ENCODE measurements at regions not wholly inside any gene's neighbourhood (a gene's known extent, or its start where the extent isn't known, plus 50 kb on each side); places are given as distances from the start of the nearest gene placed in this dataset.

DNA sequence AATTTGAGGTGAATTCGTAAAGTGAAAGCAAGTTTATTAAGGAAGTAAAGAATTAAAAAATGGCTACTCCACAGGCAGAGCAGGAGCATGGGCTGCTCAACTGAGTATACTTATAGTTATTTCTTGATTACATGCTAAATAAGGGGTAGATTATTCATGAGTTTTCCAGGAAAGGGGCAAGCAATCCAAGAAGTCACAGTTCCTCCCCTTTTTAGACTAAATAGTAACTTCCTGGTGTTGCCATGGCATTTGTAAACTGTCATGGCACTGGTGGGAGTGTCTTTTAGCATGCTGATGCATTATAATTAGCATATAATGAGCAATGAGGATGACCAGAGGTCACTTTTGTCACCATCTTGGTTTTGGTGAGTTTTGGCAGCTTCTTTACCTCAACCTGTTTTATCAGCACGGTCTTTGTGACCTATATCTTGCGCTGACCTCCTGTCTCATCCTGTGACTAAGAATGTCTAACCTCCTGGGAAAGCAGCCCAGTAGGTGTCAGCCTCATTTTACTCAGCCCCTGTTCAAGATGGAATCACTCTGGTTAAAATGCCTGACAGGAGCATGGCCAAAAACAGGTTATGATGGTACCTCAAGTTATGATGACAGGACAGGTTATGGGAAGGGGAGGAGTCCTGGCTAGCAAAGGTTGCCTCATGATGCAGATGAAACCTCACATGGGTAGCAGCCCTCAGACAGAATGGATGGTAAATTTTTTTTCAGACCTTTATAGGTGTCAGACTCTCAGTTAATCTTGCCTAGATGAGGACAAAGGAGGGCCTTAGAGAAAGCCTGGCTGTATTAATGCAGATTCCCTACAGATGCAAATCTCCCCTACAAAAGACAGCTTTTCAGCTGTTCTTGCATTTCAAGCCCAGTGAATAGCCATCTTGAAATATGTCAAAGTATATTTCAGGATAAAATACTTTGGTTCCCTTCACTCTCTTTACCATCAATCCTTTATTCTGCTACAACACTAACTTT lies 49.7 kb downstream of the SIPA1L2 start:
- Histone ChIP-seq H3K4me1 (ENCODE audit: control insufficient read depth, extremely low read depth, insufficient read depth, low read length) (peaks cover 21% of the 10 kb centered on the region), H3K36me3 (ENCODE audit: control insufficient read depth in 2 of 2, extremely low read depth in 1 of 2, insufficient read depth in 2 of 2, low read length in 2 of 2) (no peaks in the 10 kb centered on the region), H4K20me1 (replicated peaks; ENCODE audit: control insufficient read depth, extremely low read depth, insufficient read depth, low read length) (no peaks in the 10 kb centered on the region), H2AFZ (ENCODE audit: low read depth, low read length) (no peak overlapping the region), H3K9me1 (replicated peaks; ENCODE audit: control insufficient read depth, extremely low read depth, insufficient read depth, low read length) (no peaks in the 10 kb centered on the region), H3K9me3 (replicated peaks; ENCODE audit: control insufficient read depth, insufficient read depth, low read length) (no peaks in the 10 kb centered on the region), H3K79me2 (ENCODE audit: control insufficient read depth, insufficient read depth, low read length) (peaks cover 1% of the 10 kb centered on the region), H3K9ac (replicated peaks; ENCODE audit: extremely low read depth, insufficient read depth, low read length) (no peak overlapping the region), H3K4me3 (replicated peaks in 1 of 3; ENCODE audit: insufficient read depth in 1 of 3, low read depth in 1 of 3, low read length in 3 of 3) (no peak overlapping the region), H3K27me3 (ENCODE audit: control insufficient read depth in 2 of 2, insufficient read depth in 2 of 2, low read length in 2 of 2) (no peaks in the 10 kb centered on the region), H3K4me2 (ENCODE audit: insufficient read depth, low read length) (no peak overlapping the region), H3K27ac (ENCODE audit: insufficient read depth, low read depth, low read length) (no peak overlapping the region)
- FAIRE-seq (no peak), DNase-seq (ENCODE audit: low read depth, low spot score) (no peak)
- intact Hi-C loops (cut with micrococcal nuclease) (loop anchor here (5.0 kb wide), 1 partner anchor 47 kb away; no protein-coding TSS in a partner anchor), dilution Hi-C loops (cut with MboI; ENCODE audit: extremely low pct_ligation_motif_present, low sequenced_read_pairs) (no loop called here)
- no peak for TF ChIP-seq POLR2A (IDR thresholded peaks at IDR 0.05; ENCODE audit: low read depth, low read length)
- TF ChIP-seq MYC (IDR thresholded peaks at IDR 0.05; ENCODE audit: low read depth, low read length), result no peak
- no peak for TF ChIP-seq CTCF (IDR thresholded peaks at IDR 0.05; ENCODE audit: extremely low read depth in 1 of 2, insufficient read depth in 1 of 2, low read depth in 1 of 2, low read length in 2 of 2)
- no peak for TF ChIP-seq POLR2AphosphoS5 (IDR thresholded peaks at IDR 0.05; ENCODE audit: insufficient read depth, low read depth, low read length)
- TF ChIP-seq FOS (IDR thresholded peaks at IDR 0.05; ENCODE audit: borderline replicate concordance, insufficient read depth, low read length), result no peak
- no peak for TF ChIP-seq GATA2 (IDR thresholded peaks at IDR 0.05; ENCODE audit: insufficient read depth, insufficient read length, low read depth, low read length)
- TF ChIP-seq EZH2 (IDR thresholded peaks at IDR 0.05; ENCODE audit: borderline replicate concordance, low read depth, low read length, severe bottlenecking), result no peak
- TF ChIP-seq MAX (IDR thresholded peaks at IDR 0.05; ENCODE audit: insufficient read depth, insufficient read length), result no peak
- TF ChIP-seq JUN (IDR thresholded peaks at IDR 0.05; ENCODE audit: borderline replicate concordance, insufficient read depth, insufficient read length, low read depth), result no peak
- BruUV-seq (replicated peaks), result no TSS peak
- POLR2A ChIA-PET, result interaction anchor here (1.4 kb wide), 1 partner anchor 9 kb away, joined by 3 read pairs; no protein-coding TSS in a partner anchor
- CTCF ChIA-PET, result interaction anchor here (1.0 kb wide), 1 partner anchor 15 kb away, joined by 3 read pairs; no protein-coding TSS in a partner anchor

Measured in endothelial cell of umbilical vein (primary cell).